ENCODE measurements at regions not wholly inside any gene's neighbourhood (a gene's known extent, or its start where the extent isn't known, plus 50 kb on each side); places are given as distances from the start of the nearest gene placed in this dataset.

GRCh38 chr4:181968371-181968770 lies 274.8 kb upstream of the TENM3 start:
- DNase-seq (ENCODE audit: low read depth) = peak; percentile 49
- TF ChIP-seq CTCF (IDR thresholded peaks at IDR 0.05; ENCODE audit: low read length, missing control alignments) = no peak

GRCh38 chr4:181969151-181969550 lies 274.1 kb upstream of the TENM3 start:
- no peak for TF ChIP-seq CTCF (IDR thresholded peaks at IDR 0.05; ENCODE audit: low read length, missing control alignments)
- no peak for DNase-seq (ENCODE audit: low read depth)
- H3K4me3 ChIP-seq (replicated peaks; ENCODE audit: low read depth, low read length) = no peak overlapping the region

More at GRCh38 chr4:181968371-181968770, 274.8 kb upstream of the TENM3 start:
- no peak overlapping the region for H3K4me3 ChIP-seq (replicated peaks; ENCODE audit: low read depth, low read length)

GRCh38 chr4:181970366-181970765 lies 272.8 kb upstream of the TENM3 start:
- TF ChIP-seq CTCF (IDR thresholded peaks at IDR 0.05; ENCODE audit: low read length, missing control alignments) = no peak
- H3K4me3 ChIP-seq (replicated peaks; ENCODE audit: low read depth, low read length) = no peak overlapping the region
- DNase-seq (ENCODE audit: low read depth) = no peak

GRCh38 chr4:181971411-181971810 lies 271.8 kb upstream of the TENM3 start:
- TF ChIP-seq CTCF (IDR thresholded peaks at IDR 0.05; ENCODE audit: low read length, missing control alignments) = no peak
- no peak overlapping the region for H3K4me3 ChIP-seq (replicated peaks; ENCODE audit: low read depth, low read length)

GRCh38 chr4:181971973-181972372 lies 271.2 kb upstream of the TENM3 start:
- no peak overlapping the region for H3K4me3 ChIP-seq (replicated peaks; ENCODE audit: low read depth, low read length)
- peak; percentile 54 for DNase-seq (ENCODE audit: low read depth)
- TF ChIP-seq CTCF (IDR thresholded peaks at IDR 0.05; ENCODE audit: low read length, missing control alignments) = no peak

More at GRCh38 chr4:181971411-181971810, 271.8 kb upstream of the TENM3 start:
- DNase-seq (ENCODE audit: low read depth) = no peak

- H3K4me3 ChIP-seq (replicated peaks; ENCODE audit: low read depth, low read length) = no peak overlapping the region
- TF ChIP-seq CTCF (IDR thresholded peaks at IDR 0.05; ENCODE audit: low read length, missing control alignments) = no peak
- DNase-seq (ENCODE audit: low read depth) = no peak
Measured at GRCh38 chr4:181976764-181977163, 266.4 kb upstream of the TENM3 start.

- TF ChIP-seq CTCF (IDR thresholded peaks at IDR 0.05; ENCODE audit: low read length, missing control alignments) = no peak
- H3K4me3 ChIP-seq (replicated peaks; ENCODE audit: low read depth, low read length) = no peak overlapping the region
- DNase-seq (ENCODE audit: low read depth) = no peak
Measured at GRCh38 chr4:181982437-181982836, 260.8 kb upstream of the TENM3 start.
